ENCODE measurements at regions not wholly inside any gene's neighbourhood (a gene's known extent, or its start where the extent isn't known, plus 50 kb on each side); places are given as distances from the start of the nearest gene placed in this dataset.
A peak's percentile ranks its signal among the peaks of the same experiment; 100 is the strongest.

GRCh38 chr10:44326474-44327030 lies 58.3 kb downstream of the CXCL12 start:
- DNase-seq (ENCODE audit: low read depth, low spot score), result no peak

DNA sequence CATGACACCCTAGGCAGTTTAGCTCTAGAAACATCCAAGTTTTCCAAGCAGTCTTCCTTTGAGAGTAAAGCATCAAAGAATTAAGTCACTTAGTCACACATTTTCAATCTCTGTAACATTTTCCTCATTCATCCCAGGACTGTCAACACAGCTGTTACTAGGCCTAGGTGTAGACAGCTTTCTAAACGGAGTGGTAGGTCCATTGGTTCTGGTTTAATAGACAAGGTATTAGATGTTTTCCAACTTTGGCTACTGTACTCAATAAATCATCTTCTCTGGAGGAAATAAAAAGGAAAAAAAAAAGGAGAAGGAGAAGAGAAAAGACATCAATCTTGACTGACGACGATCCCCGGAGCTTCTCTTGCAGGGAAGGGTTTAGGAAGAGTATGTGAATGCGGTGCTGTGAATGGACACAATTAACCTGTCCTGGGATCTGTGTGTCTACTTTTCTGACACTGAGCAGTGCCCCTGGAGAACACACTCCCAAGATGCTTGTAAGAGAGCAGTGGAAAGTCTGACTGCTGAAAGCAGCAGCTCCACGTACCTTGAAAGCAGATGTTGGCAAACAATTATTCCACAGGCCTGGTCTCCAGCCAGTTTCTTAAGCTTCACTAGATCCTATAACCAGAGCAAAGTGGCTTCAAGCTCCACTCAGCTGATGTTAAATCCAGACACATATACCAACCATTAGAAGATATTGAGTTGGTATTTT lies 59.1 kb downstream of the CXCL12 start:
- DNase-seq (ENCODE audit: low read depth, low spot score), result no peak

DNA sequence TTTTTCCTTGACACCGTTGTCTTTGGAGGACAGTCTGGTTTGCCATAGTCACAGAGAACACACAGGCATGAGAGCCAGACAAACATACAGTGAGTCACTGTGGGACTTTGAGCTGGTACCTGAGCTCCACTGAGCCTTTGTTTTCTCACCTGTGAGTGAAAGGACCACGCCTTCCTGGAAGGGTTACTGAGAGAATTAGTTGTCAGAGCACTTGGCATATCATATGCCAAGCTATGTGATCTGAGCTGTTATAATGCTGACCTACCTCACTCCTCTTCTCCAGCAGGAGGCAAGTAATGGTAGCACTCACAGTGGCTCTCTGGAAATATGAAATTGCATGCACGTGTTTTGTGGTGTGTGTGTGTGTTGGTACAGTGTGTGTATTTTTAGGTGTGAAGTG lies 59.7 kb downstream of the CXCL12 start:
- DNase-seq (ENCODE audit: low read depth, low spot score), result no peak

GRCh38 chr10:44323838-44324237 lies 61.1 kb downstream of the CXCL12 start:
- DNase-seq (ENCODE audit: low read depth, low spot score), result no peak

- DNase-seq (ENCODE audit: low read depth, low spot score), result no peak
Observed at GRCh38 chr10:44322137-44322536, 62.8 kb downstream of the CXCL12 start.

DNA sequence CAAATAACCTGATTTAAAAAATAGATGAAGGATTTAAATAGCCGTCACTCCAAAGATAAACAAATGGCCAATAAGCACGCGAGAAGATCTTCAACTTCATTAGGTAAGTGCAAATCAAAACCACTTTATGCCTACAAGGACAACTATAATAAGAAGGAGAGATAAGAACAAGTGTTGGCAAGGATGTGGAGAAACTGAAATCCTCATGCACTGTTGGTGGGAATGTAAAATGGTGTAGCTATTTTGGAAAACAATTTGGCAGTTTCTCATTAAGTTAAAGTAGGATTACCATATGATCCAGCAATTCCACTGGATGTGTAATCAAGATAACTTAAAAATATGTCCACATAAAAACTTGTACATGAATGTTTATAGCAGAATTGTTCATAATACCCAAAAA lies 64.1 kb downstream of the CXCL12 start:
- DNase-seq (ENCODE audit: low read depth, low spot score), result no peak

- no peak for DNase-seq (ENCODE audit: low read depth, low spot score)
Observed at GRCh38 chr10:44317856-44318255, 67.0 kb downstream of the CXCL12 start.

- no peak for DNase-seq (ENCODE audit: low read depth, low spot score)
Observed at GRCh38 chr10:44316922-44317215, 68.0 kb downstream of the CXCL12 start.

DNA sequence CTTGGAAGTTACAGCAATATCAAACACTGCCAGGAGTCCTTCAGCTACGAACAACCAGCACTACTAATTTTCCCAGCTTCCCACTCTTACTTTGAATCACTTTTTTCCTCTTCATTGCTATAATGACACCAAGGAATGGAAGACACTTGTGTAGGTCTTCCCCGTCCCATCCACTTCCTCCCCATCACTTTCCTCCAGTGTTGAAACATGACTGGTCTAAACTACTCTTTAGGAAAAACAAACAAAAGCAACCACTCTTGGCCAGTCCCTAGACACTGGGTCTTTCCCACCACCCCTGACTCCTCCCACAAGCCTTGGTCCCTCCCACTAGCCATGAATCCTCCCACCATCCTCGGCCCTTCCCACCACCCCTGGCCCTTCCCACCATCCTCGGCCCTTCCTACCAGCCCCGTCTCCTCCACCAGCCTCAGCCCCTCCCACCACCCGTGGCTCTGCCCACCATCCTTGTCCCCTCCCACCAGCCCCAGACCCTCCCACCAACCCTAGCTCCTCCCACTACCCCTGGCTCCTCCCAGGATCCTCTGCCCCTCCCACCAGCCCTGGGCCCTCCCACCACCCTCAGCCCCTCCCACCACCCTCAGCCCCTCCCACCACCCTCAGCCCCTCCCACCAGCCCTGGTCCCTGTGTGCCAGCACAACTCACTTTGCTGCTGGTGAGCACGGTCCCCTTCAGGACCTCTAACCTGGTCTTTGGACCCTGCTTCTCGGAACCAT lies 68.5 kb downstream of the CXCL12 start:
- no peak for DNase-seq (ENCODE audit: low read depth, low spot score)

- DNase-seq (ENCODE audit: low read depth, low spot score), result no peak
Observed at GRCh38 chr10:44314802-44315460, 70.0 kb downstream of the CXCL12 start.

GRCh38 chr10:44313761-44314165 lies 71.1 kb downstream of the CXCL12 start:
- no peak for DNase-seq (ENCODE audit: low read depth, low spot score)

DNA sequence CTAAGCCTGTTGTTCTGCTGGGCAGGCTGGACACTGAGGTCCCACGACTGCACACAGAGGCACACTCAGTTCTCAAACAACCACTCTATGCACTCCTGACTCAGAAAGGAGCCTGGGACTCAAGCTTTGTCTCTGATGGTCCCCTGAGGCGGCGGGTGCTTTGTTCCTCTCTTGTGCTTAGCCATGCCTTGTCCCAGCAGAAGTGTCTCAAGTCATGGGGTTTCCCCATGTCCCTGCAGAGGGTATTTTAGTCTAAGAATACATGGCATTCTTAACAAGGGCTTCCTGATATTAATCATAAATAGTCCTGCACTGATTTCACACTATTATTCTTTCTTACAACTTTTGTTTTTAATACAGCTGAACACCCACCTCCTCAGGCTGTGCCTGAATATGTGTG lies 72.5 kb downstream of the CXCL12 start:
- no peak for DNase-seq (ENCODE audit: low read depth, low spot score)

GRCh38 chr10:44311563-44312051 lies 73.3 kb downstream of the CXCL12 start:
- no peak for DNase-seq (ENCODE audit: low read depth, low spot score)

- DNase-seq (ENCODE audit: low read depth, low spot score), result peak; percentile 44
Observed at GRCh38 chr10:44310762-44311562, 73.9 kb downstream of the CXCL12 start.

DNA sequence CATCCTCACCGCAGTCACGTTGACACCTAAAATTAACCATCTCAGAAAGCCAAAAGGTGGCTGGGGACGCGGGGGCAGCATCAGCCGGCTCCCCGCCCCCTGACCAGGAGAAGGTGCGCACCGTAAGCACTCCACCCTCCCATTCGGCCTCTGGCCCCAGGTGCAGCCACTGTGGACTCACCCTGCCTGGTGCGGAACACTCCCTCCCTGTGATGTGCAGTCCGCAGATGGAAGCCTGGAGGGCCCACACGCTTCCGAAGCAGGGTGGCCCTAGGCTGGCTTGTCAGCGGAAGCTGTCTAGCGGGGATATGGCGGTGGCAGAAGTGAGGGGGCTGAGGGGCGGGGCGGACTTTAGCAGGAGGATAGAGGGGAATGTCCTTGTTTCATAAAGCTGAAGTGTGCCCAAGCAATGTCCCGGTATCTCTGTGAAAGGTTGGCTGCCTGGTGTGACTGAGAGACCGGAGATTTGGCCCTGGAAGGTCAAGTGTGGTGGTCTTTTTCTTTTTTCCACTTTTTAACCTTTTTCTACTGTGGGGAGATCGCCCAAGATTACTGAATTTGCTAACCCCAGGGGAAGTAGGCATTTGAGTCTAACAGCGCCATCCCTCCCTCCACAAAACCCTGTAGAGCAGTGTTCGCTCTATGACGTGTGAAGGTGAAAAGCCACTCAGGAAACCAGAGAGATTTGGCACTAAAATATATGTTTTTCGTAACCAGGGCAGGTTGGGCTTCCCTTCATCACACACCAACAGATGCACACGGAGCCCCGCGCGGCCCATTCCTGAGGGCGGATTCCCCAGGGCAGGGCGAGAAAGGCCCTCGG lies 74.7 kb downstream of the CXCL12 start:
- no peak for DNase-seq (ENCODE audit: low read depth, low spot score)

GRCh38 chr10:44309361-44309760 lies 75.5 kb downstream of the CXCL12 start:
- no peak for DNase-seq (ENCODE audit: low read depth, low spot score)

- no peak for DNase-seq (ENCODE audit: low read depth, low spot score)
Observed at GRCh38 chr10:44308935-44309334, 76.0 kb downstream of the CXCL12 start.

DNA sequence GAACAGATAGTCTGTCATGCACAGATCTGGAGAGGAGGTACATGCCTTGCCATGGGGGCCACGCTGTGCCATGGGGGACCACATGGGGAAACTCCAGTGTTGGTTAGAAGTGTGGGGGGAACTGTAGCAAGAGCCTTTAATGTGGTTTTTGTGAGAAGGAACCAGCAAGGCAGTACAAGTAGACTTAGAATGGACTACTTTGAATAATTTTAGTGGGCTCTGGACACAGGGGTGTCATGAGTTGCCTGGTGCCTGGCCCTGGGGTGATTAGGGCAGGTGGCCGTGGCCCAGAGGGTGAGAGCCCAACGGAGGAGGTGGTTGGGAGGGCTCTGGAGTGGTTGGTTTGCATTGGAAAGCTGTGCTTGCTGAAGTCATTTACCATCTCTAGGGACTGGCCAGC lies 77.2 kb downstream of the CXCL12 start:
- DNase-seq (ENCODE audit: low read depth, low spot score), result no peak

GRCh38 chr10:44306762-44307161 lies 78.1 kb downstream of the CXCL12 start:
- DNase-seq (ENCODE audit: low read depth, low spot score), result no peak

DNA sequence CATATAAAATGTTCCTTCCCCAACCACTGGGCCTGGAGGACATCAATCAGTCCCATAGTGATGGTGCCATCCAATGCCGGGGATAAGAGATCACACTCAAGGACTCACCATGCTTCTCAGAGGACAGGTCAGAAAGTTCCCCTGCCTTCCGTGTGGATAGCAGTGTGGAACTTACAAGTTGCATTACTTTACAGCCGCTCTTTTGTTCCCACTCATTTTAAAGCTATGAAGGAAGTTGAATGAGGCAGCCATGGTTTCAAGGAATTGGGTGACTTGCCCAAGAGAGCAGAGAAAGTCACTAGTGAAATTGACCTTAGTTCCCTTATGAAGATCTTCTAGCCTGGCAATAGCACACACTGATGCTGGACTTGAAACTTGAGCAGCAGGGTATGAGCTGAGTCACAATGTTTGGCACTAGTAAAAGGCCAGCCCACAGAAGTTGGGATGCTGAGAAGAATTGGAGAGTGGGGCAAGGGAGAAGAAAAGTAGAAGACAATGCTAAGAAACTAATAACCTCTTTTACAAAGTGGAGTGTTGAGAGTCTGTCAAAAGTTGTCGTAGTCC lies 78.7 kb downstream of the CXCL12 start:
- no peak for DNase-seq (ENCODE audit: low read depth, low spot score)
